ENCODE measurements at regions not wholly inside any gene's neighbourhood (a gene's known extent, or its start where the extent isn't known, plus 50 kb on each side); places are given as distances from the start of the nearest gene placed in this dataset.

DNA sequence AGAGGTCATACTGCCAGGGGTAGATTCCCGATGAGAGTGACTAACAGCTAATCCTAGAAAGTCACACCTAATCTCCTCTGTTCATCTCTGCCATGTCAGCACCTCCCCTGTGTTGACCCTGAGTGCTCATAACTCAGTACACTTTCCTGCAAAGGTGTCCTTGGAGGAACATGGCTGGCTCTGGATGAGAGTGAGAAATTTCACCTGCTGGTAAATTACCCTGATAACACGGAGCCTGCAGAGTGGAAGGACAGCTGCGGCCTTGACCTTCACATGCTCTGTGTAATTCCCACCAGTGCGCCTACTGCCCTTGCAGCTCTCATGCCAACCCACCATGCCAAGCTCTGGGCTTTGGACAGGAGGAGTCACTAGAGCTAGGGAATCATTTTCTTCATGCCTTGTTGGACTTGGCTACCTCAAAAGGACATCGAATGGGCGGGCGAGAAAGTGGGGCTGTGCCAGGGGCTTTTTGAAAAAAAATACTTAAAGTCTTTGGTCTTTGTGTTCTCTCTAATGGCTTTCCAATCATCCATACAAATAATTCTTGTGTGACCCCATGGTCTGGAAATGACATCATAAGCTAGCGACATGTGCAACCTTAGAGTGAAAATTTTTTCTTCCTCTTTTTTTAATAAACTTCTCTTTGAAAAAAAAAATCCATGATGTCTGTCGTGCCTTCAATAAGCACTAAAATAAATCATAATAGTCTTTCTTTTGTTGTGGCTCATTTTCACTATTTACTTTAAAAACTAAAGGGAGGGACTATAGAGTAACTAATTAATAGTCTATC is 319.9 kb downstream of the MYCN start:
- no peak for DNase-seq (ENCODE audit: low read depth)
- no peak overlapping the region for H3K4me3 ChIP-seq (ENCODE audit: low read depth, low read length)
- TF ChIP-seq, protein P1, sequence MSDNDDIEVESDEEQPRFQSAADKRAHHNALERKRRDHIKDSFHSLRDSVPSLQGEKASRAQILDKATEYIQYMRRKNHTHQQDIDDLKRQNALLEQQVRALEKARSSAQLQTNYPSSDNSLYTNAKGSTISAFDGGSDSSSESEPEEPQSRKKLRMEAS (IDR thresholded peaks at IDR 0.05; ENCODE audit: low read depth, low read length), result no peak
- TF ChIP-seq MYC (IDR thresholded peaks at IDR 0.05; ENCODE audit: low read depth, low read length) (no peak), POLR2A (IDR thresholded peaks at IDR 0.05; ENCODE audit: extremely low read depth, insufficient read length) (no peak)
- TF ChIP-seq, protein P2, sequence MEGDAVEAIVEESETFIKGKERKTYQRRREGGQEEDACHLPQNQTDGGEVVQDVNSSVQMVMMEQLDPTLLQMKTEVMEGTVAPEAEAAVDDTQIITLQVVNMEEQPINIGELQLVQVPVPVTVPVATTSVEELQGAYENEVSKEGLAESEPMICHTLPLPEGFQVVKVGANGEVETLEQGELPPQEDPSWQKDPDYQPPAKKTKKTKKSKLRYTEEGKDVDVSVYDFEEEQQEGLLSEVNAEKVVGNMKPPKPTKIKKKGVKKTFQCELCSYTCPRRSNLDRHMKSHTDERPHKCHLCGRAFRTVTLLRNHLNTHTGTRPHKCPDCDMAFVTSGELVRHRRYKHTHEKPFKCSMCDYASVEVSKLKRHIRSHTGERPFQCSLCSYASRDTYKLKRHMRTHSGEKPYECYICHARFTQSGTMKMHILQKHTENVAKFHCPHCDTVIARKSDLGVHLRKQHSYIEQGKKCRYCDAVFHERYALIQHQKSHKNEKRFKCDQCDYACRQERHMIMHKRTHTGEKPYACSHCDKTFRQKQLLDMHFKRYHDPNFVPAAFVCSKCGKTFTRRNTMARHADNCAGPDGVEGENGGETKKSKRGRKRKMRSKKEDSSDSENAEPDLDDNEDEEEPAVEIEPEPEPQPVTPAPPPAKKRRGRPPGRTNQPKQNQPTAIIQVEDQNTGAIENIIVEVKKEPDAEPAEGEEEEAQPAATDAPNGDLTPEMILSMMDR (IDR thresholded peaks at IDR 0.05; ENCODE audit: low read depth, low read length), result no peak

DNA sequence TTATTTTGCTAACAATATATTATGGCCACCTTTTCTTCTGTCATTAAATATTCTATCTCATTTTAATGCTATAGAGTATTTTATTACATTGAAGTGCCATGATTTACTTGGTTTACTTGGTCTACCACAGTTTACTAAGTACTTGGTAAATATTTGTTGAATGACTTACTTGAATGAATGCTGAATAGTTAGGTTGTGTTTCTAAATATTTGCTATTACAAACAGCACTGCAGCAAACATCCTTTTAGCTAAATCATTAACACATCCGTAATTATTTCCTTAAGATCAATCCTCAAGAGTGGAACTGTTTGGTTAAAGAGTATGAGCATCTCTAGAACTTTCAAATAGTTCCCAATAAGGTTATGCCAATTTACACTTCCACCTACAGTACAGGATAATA is 318.7 kb downstream of the MYCN start:
- no peak for TF ChIP-seq MYC (IDR thresholded peaks at IDR 0.05; ENCODE audit: low read depth, low read length)
- TF ChIP-seq, protein P2 (IDR thresholded peaks at IDR 0.05; ENCODE audit: low read depth, low read length), result no peak
- TF ChIP-seq POLR2A (IDR thresholded peaks at IDR 0.05; ENCODE audit: extremely low read depth, insufficient read length), result no peak
- TF ChIP-seq, protein P1 (IDR thresholded peaks at IDR 0.05; ENCODE audit: low read depth, low read length), result no peak
- H3K4me3 ChIP-seq (ENCODE audit: low read depth, low read length), result no peak overlapping the region

DNA sequence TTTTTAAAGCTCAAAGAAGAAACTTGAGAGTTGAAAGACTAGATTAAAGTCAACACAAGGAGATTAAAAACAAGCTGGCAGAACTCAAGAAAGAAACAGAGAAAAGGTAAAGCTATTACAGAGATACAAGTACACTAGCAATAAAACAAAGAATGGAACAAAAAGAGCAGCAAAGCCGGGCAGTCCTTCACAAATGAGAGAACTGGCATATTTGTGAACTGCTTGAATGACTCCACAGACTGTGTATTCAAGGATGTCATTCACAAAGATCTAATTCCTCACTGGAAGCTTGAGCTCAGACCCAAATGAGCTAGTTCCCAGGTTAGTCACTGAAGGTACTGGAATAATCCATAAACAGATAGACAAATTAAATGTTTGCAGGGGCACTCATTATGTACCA is 318.0 kb downstream of the MYCN start:
- DNase-seq (ENCODE audit: low read depth), result no peak
- TF ChIP-seq, protein P2 (IDR thresholded peaks at IDR 0.05; ENCODE audit: low read depth, low read length), result no peak
- TF ChIP-seq POLR2A (IDR thresholded peaks at IDR 0.05; ENCODE audit: extremely low read depth, insufficient read length) (no peak), MYC (IDR thresholded peaks at IDR 0.05; ENCODE audit: low read depth, low read length) (no peak)
- TF ChIP-seq, protein P1 (IDR thresholded peaks at IDR 0.05; ENCODE audit: low read depth, low read length), result no peak
- H3K4me3 ChIP-seq (ENCODE audit: low read depth, low read length), result no peak overlapping the region

More for the DNA sequence above, 318.7 kb downstream of the MYCN start:
- no peak for DNase-seq (ENCODE audit: low read depth)

DNA sequence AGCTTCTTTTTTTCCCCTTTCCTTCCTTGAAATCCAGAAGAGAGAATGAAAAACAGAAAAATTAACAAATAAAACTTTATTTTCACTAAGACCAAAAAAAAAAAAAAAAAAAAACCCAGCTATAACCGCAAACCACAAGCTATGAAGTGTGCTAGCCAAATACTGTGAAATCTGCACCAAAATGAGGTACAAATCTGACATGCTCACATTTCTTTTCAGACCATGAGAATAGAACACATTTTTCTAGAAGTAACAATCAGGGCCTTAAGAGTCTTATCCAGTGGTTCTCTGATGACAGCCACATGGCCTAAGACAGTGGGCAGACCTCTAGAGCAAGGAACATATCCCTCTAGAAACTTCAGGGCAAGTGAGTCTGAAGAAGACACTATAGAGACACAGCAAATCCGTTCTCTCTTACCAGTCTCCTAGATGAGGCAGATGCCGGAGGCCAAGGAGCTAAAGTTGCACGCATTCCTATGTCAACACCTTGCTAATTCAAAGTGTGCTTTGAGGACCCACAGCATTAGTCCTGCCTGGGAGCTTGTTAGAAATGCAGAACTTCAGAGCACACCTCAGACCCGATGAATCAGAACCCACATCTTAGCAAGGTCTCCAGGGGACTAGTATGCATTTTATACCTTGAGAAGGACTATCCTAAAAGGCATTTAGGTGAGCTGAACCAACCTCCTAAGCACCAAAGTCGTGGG is 317.1 kb downstream of the MYCN start:
- no peak overlapping the region for H3K4me3 ChIP-seq (ENCODE audit: low read depth, low read length)
- TF ChIP-seq POLR2A (IDR thresholded peaks at IDR 0.05; ENCODE audit: extremely low read depth, insufficient read length) (no peak), MYC (IDR thresholded peaks at IDR 0.05; ENCODE audit: low read depth, low read length) (no peak)
- TF ChIP-seq, protein P1 (IDR thresholded peaks at IDR 0.05; ENCODE audit: low read depth, low read length), result no peak
- TF ChIP-seq, protein P2 (IDR thresholded peaks at IDR 0.05; ENCODE audit: low read depth, low read length), result no peak
- no peak for DNase-seq (ENCODE audit: low read depth)

DNA sequence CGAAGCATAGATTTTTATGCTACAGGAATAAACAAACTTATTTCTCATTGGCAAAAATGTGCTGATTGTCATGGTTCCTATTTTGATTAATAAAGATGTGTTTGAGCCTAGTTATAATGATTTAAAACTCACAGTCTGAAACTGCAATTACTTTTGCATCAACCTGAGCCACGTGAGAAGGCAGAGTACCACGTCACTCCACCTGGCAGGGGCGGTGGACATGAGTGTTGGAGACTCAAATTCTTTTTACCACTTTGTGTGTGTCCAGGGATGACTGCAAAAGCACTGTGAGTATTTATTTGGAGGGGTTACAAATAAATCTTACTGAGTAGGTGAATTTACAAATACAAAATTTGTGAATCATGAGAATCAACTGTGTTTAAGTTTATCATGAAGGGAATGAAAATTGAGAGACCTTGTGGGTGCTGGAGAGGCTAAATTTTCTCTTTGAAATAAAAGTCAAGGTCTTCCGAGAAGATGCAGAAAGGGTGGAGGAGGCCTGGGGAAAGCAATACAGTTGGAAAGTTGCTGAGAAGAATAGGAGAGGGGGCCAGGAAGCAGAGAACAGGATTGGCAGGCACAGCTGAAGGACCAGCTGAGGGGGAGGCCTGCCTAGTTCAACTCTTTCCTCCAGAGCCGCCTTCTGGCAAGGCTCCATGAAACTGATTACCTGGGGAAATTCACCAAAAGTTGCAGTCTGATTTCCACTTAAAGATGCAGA is 316.4 kb downstream of the MYCN start:
- no peak overlapping the region for H3K4me3 ChIP-seq (ENCODE audit: low read depth, low read length)
- DNase-seq (ENCODE audit: low read depth), result no peak
- TF ChIP-seq, protein P2 (IDR thresholded peaks at IDR 0.05; ENCODE audit: low read depth, low read length), result no peak
- TF ChIP-seq, protein P1 (IDR thresholded peaks at IDR 0.05; ENCODE audit: low read depth, low read length), result no peak
- TF ChIP-seq POLR2A (IDR thresholded peaks at IDR 0.05; ENCODE audit: extremely low read depth, insufficient read length) (no peak), MYC (IDR thresholded peaks at IDR 0.05; ENCODE audit: low read depth, low read length) (no peak)

Data from NB4 (cell line).